ENCODE measurements at regions not wholly inside any gene's neighbourhood (a gene's known extent, or its start where the extent isn't known, plus 50 kb on each side); places are given as distances from the start of the nearest gene placed in this dataset.

- no peak overlapping the region for H3K4ac ChIP-seq (ENCODE audit: low read depth, low read length)
- no peak overlapping the region for H3K4me2 ChIP-seq (ENCODE audit: insufficient read depth, insufficient read length, low read length)
- H2AFZ ChIP-seq (ENCODE audit: low read length), result no peak overlapping the region
Measured at GRCh38 chr19:28988066-28988465, 224.9 kb downstream of the UQCRFS1 start.

More at GRCh38 chr19:28988066-28988465, 224.9 kb downstream of the UQCRFS1 start:
- Histone ChIP-seq H3K23ac (ENCODE audit: insufficient read length, low read depth, low read length) (no peak overlapping the region), H2AK5ac (ENCODE audit: insufficient read length, low read length) (no peak overlapping the region), H4K5ac (ENCODE audit: insufficient read length, low read depth, low read length) (no peak overlapping the region), H2BK20ac (ENCODE audit: low read depth, low read length, poor library complexity, severe bottlenecking) (no peak overlapping the region), H3K9me3 (ENCODE audit: control insufficient read depth, low read depth, low read length) (no peaks in the 10 kb centered on the region), H3K9ac (ENCODE audit: extremely low read depth, insufficient read length, low read length) (no peak overlapping the region), H3K23me2 (ENCODE audit: insufficient read length, low read depth, low read length, poor library complexity, severe bottlenecking) (no peaks in the 10 kb centered on the region), H3K79me2 (ENCODE audit: insufficient read depth, low read length) (no peaks in the 10 kb centered on the region), H3K18ac (ENCODE audit: insufficient read length, low read depth, low read length) (no peak overlapping the region), H3K79me1 (ENCODE audit: insufficient read depth, low read depth, low read length, poor library complexity, severe bottlenecking) (no peaks in the 10 kb centered on the region), H3T11ph (ENCODE audit: low read length) (no peak overlapping the region), H3K56ac (ENCODE audit: insufficient read length, low read depth, low read length) (no peak overlapping the region), H4K8ac (replicated peaks; ENCODE audit: insufficient read length, low read depth, low read length) (no peak overlapping the region), H2BK15ac (ENCODE audit: low read depth, low read length) (no peak overlapping the region), H3K27me3 (ENCODE audit: insufficient read depth, low read length) (no peaks in the 10 kb centered on the region), H3K4me1 (ENCODE audit: insufficient read depth, low read length) (no peaks in the 10 kb centered on the region), H4K20me1 (ENCODE audit: control insufficient read depth, insufficient read depth, insufficient read length) (no peaks in the 10 kb centered on the region), H2BK5ac (ENCODE audit: insufficient read length, low read length) (no peak overlapping the region), H2BK12ac (ENCODE audit: insufficient read length, low read depth, low read length) (no peak overlapping the region), H3K27ac (ENCODE audit: insufficient read length, low read depth, low read length) (no peak overlapping the region), H2BK120ac (ENCODE audit: low read depth, low read length, poor library complexity, severe bottlenecking) (no peak overlapping the region), H3K14ac (ENCODE audit: insufficient read depth, low read length) (no peak overlapping the region), H4K91ac (ENCODE audit: insufficient read length, low read depth, low read length) (no peak overlapping the region)
- no CpG with 5 or more reads among the region's 1 CpG for WGBS (ENCODE audit: extremely low coverage, insufficient read length, low lambda C conversion rate)
- H3K36me3 Mint-ChIP-seq (ENCODE audit: insufficient read depth in 1 of 3, low read depth in 3 of 3), result peaks cover 0 to 5% (median 4%) of the 10 kb centered on the region in 3 experiments; a peak in 4 of 7 replicates
- DNase-seq, result no peak
- peaks cover 2 to 7% of the 10 kb centered on the region in 2 experiments; a peak in 4 of 5 replicates for H3K9me3 Mint-ChIP-seq
- H3K4me3 Mint-ChIP-seq, result no peak overlapping the region
- H3K27ac Mint-ChIP-seq, result no peak overlapping the region
- no peaks in the 10 kb centered on the region; the same call in 1 of the 2 replicates for H3K27me3 Mint-ChIP-seq (ENCODE audit: low read depth)
- no peak for TF ChIP-seq CTCF (conservative IDR thresholded peaks at IDR 0.05)
- H3K4me1 Mint-ChIP-seq, result peaks cover 18 to 24% of the 10 kb centered on the region in 2 experiments
